HG03060 (cell line): ENCODE measurements at regions not wholly inside any gene's neighbourhood (a gene's known extent, or its start where the extent isn't known, plus 50 kb on each side); places are given as distances from the start of the nearest gene placed in this dataset.
"Not testable (repeated sequence)": the region's sequence is repeated elsewhere in the genome, so short reads cannot be mapped to it uniquely, and the experiment has no call there.

Source experiments
- ATAC-seq: cut with Tn5 transposase; IDR thresholded peaks from one replicate; pipeline ENCODE4 v1.9.1; 2021; ENCODE audit warnings: low read depth, moderate number of reproducible peaks; ENCODE audit not compliant: unreplicated experiment

DNA sequence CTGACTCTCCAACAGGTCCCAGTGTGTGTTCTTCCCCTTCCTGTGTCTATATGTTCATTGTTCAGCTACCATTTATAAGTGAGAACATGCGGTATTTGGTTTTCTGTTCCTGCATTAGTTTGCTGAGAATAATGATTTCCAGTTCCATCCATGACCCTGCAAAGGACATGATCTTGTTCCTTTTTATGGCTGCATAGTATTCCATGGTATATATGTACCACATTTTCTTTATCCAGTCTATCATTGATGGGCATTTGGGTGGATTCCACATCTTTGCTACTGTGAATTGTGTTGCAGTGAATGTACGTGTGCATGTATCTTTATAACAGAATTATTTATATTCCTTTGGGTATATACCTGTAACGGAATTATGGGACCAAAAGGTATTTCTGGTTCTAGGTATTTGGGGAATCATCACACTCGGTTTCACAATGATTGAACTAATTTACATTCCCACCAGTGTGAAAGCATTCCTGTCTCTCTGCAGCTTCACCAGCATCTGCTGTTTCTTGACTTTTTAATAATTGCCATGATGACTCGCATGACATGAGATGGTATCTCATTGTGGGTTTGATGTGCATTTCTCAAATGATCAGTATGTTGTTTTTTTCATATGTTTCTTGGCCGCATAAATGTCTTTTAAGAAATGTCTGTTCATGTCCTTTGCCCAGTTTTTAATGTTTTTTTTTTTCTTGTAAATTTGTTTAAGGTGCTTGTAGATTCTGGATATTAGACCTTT is 60.2 kb downstream of the LSMEM1 start:
- ATAC-seq, result no peak

DNA sequence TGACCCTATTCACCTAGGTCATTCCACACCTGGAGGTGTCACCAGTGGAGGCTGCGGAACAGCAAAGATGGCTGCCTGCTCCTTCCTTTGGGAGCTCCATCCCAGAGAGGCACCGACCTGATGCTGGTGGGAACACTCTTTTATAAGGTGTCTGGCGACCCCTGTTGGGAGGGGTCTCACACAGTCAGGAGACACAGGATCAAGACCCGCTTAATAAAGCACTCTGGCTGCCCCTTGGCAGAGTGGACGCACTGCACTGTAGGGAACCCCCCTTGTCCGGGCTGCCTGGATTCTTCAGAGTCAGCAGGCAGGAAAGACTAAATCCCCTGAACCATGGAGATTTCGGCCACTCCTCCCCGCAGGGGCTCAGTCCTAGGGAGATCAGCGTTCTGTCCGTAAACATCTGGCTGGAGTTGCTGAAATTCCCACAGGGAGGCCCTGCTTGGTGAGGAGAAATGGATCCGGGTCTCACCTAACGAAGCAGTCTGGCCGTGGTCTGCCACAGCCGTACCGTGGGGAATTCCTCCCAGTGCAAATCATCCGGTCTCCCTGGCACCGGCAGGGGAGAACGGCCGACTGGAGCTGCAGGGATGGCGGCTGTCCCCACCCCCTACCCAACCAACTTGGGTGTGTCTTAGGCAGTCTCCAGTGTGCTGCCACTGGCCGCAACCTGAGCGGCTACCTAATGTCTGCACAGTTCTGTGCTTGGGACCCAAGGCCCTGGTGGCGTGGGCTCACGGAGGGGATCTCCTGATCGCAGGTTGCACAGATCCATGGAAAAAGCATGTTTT is 66.1 kb downstream of the LSMEM1 start:
- ATAC-seq, result no peak

DNA sequence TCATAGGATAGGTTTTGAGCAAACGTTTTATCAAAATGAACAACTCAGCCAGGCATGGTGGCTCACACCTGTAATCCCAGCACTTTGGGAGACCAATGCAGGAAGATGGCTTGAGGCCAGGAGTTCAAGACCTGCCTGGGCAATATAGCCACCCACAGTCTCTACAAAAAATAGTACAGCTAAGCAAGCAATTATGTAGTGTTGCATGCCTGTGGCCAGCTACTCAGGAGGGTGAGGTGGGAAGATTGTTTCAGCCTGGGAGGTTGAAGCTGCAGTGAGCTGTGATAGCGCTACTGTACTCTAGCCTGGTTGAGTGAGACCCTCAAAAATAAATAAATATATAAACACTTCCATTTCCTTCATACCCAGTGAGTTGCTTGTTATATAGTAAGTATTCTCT is 67.1 kb downstream of the LSMEM1 start:
- ATAC-seq, result no peak

GRCh38 chr7:112550468-112551060 is 69.8 kb downstream of the LSMEM1 start:
- peak; percentile 92 for ATAC-seq

GRCh38 chr7:112551521-112551920 is 70.7 kb downstream of the LSMEM1 start:
- not testable (repeated sequence) for ATAC-seq

- ATAC-seq, result no peak
These were observed 73.8 kb downstream of the LSMEM1 start for GRCh38 chr7:112554591-112554990.

DNA sequence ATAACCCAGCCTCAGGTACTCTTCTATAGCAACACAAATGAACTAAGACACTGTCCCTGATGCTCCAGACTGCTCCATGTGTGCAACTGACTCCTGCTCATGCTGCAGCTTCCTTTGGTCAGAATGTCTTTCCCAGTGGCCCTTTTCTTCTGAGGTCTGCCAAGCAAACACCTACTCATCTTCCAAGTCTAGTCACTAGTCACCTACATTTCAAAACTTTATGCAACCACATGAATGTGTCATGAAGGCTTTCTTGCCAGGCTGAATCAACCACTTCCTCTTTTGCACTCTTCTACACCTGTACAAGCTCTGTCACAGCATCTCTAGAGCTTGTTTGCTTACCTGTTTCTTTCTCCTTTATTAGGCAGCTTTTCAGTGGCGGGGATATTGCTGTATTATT is 75.8 kb downstream of the LSMEM1 start:
- ATAC-seq, result peak; percentile 97

DNA sequence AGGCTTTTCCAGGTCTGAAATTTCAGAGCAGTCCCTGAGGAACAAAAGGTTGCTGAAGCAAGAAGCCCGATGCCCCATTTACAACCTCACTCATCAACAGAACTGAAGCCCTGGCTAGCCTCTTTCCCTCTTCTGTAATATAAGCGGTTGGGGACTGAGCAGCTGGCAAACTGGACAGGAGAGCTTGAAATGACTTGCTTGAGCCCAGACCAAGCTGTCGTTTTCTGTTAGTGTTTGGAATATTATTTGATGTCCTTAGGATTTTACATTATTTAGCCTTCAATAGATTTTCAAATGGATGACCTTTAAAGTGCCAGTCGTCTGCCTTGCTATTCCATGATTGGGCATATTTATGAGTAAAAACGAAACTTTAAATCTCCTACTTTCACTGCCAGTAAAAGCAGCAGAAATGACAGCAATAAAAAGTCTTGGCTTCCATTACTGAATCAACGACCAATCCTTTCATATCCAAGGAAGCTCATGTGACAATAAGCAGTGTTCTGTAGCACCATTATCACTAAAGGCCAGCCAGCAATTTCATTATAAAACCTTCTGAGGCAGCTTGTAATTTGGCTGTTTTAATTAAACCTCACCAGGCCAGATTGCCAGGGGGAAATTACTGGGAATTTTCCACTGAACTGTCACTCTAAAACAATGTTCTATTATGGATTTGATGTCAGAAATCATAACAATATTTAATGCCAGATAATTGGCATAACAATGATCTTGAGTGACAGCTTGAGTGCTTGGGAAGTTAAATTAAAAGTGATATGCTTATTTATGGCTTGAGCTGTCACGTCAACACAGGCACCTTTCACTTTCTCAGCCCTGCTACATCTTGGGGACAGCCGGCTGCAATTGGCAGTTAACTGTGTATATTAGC is 85.9 kb downstream of the LSMEM1 start:
- ATAC-seq, result no peak

DNA sequence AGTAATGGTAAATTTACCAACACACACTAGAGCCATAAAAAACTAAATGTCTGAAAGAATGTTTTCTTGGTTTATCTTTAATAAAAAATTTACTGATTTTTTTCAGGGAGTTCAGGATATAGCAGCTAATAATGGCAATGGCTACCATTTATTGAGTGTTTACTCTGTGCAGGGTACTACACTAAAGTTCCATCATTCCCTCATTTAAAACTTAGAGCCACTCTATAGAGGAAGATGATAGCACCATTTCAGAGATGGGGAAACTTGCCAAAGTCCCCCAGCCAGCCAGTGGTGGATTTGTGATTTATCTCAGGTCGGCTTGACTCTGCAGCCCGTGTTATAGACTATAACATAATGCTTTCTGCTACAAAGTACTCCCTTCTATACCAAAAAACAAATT is 86.6 kb downstream of the LSMEM1 start:
- no peak for ATAC-seq

DNA sequence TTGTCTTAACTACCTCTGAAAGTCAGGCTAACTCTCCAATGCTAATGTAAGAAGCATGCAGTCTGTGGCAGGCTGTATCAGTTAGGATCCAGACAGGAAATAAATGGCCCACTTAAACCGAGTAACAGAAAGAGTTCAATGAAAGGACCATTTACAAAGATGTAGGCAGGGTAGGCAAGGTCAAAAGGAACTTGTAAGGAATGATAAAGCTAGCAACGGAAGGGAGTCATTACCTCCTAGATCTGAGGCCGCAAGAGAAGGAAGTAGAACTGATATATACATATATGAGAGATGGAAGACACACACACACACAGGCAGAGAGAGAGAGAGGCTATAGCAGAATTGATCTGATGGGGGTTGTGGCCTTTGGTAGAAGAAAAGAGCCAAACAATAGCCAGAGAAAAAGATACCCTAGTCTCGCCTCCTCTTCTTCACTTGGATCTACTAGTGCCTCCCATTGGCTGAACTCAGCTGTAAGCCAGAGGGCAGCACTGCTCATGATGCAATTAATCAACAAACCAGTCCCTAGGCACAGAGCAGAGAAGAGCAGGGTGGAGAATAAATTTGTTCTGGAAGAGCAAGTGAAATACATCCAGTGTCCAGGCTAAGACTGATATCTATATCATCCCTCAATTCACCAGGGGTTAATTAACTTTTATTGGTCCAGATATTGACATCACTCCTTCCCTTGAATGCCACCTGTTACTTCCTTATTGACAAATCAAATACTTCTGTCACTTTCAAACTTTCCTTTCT is 91.2 kb downstream of the LSMEM1 start:
- ATAC-seq, result no peak

GRCh38 chr7:112572669-112573301 is 92.0 kb downstream of the LSMEM1 start:
- no peak for ATAC-seq

DNA sequence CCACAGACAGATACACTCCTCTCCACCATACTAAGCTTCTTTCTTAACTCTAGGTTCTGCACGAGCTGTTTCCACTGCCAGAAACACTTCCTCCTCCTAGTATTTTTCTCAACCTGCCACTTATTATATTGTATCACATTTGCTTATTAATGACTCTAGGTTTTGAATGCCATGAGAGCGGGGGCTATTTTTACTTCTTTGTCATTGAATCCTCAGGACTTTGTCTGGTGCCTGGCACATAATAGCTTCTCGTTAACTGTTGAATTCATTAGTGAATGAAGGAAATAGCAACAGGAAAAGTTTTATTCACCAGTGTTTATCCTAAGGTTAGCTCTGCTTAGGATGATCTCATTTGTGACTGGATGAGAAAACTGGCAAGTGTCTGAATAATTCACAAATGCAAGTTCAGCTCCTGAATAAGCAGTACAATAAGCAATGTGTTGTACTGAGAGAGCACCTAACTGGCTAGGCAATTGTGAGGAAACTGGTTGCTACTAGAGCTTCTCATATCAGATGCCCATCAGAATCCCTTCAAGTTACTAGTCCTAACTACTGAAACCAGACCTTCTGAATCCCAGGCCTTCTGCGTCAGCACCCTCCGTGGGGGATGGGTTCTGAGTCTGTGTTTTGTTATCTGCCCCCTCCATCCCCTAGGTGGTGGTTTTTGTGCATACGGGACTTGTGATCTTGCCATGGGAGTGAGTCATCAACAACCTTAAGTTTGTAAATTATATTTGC is 92.7 kb downstream of the LSMEM1 start:
- no peak for ATAC-seq

DNA sequence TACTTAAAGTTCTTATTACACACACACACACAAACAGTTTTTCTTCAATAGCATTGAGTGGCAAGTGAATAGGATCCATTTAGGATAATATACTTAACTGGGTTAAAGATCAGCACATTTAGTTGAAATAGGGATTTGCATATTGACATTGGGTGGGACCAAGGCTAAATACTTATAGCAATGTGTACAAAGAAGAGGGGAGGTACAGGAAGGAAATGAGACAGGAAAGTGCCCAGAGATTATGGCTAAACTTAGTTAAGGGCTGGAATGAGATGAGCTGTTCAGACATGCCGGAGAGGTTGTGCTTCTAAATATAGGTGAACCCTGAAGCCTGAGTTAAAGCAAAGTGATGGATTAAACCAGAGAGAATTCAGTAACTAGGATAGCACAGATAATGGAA is 95.1 kb downstream of the LSMEM1 start:
- no peak for ATAC-seq

GRCh38 chr7:112579388-112579787 is 98.6 kb downstream of the LSMEM1 start:
- no peak for ATAC-seq

DNA sequence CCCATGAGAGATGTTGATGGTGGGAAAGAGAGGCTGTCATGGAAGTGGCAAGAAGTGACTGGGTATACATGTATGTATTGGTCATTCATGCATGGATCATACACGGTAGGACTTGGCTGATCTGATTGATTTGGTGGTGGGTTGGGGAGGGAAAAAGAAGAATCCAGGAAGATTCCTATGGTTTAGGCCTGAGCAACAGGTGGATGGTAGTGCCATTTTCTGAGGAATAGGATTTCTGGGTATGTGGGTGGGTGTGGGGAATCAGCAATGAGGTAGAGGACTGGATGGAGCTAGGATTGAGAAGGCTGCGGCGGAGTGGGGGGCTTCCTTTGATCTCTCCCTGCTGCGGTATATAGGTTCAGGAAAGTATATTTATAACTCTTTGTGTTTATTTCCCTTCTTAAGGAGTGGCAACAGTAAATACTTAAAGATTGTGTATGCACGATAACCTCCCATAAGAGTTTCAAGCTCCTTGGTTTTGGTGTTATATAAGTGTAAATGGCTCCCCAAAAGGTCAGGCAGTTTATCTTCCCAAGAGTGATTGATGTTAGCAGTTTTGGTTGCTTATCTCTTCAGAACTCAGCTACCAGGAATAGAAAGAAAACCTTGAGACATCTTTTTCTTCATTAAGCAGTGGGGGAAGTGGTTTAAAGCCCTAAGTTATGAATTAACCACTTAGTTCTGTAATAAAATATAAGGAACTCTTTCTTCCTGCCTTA is 100.1 kb downstream of the LSMEM1 start:
- no peak for ATAC-seq

DNA sequence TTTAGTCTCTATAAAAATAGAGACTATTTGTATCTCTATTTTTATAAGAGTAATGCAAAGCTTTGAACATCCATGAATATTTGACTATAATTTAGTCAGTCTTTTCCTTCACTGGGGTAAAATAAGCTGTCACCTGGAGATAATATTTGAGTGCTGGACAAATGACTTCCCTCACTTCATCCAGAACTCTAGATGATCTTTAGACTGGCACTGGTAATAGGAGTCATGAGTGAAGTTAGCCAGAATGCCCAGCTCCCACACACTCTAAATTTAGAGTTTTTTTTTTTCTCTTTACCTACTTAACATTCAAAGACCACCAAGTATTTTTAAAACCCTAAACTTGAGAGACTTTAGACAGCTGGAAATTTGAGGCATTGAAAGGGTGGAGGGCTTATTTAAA is 100.7 kb downstream of the LSMEM1 start:
- ATAC-seq, result no peak

- no peak for ATAC-seq
These were observed 103.5 kb downstream of the LSMEM1 start for GRCh38 chr7:112584290-112584689.

- no peak for ATAC-seq
These were observed 106.7 kb downstream of the LSMEM1 start for GRCh38 chr7:112587504-112587903.
